ENCODE measurements at regions not wholly inside any gene's neighbourhood (a gene's known extent, or its start where the extent isn't known, plus 50 kb on each side); places are given as distances from the start of the nearest gene placed in this dataset.

DNA sequence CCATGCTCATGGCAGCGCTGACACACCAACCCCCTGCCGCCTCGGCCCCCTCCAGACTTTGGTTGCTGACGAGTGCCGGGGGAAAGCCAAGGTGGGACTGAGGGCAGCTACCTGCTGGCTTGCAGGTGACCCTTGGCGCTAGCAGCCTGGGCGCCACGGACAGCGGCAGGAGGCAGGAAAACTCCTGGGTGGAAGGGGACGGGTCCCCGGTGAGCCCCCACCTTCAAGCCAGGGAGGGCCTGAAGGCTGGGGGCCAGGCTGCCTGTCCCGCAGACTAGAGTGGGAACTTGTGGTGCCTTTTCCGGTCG, 226.7 kb downstream of the OTOR start:
- no peak for TF ChIP-seq CTCF (IDR thresholded peaks at IDR 0.05; ENCODE audit: insufficient read depth in 1 of 2, low read depth in 1 of 2, low read length in 1 of 2, severe bottlenecking in 1 of 2, unreplicated experiment in 1 of 2)

GRCh38 chr20:16975682-16976081, 227.5 kb downstream of the OTOR start:
- H3K27me3 Mint-ChIP-seq (ENCODE audit: insufficient read depth, unreplicated experiment), result peaks cover 7% of the 10 kb centered on the region
- H3K4me3 Mint-ChIP-seq (ENCODE audit: unreplicated experiment), result no peak overlapping the region
- H3K27me3 ChIP-seq (replicated peaks; ENCODE audit: control insufficient read depth, insufficient read depth, low read length), result no peaks in the 10 kb centered on the region
- ChIA-PET CTCF (no interaction called here), POLR2A (no interaction called here)
- H3K4me3 ChIP-seq (ENCODE audit: low read depth, low read length), result no peak overlapping the region
- no TSS peak for BruUV-seq (replicated peaks)
- no peaks in the 10 kb centered on the region for H3K4me1 ChIP-seq
- TF ChIP-seq CTCF (IDR thresholded peaks at IDR 0.05; ENCODE audit: insufficient read depth in 1 of 2, low read depth in 1 of 2, low read length in 1 of 2, severe bottlenecking in 1 of 2, unreplicated experiment in 1 of 2), result no peak
- DNase-seq, result no peak
- H3K9me3 ChIP-seq, result no peaks in the 10 kb centered on the region
- no peaks in the 10 kb centered on the region for H3K36me3 Mint-ChIP-seq (ENCODE audit: insufficient read depth, unreplicated experiment)
- H3K36me3 ChIP-seq (ENCODE audit: control insufficient read depth, insufficient read depth, low read length), result no peaks in the 10 kb centered on the region
- H3K27ac Mint-ChIP-seq (ENCODE audit: unreplicated experiment), result no peak overlapping the region
- no peaks in the 10 kb centered on the region for H3K9me3 Mint-ChIP-seq (ENCODE audit: unreplicated experiment)
- intact Hi-C loops (cut with micrococcal nuclease; ENCODE audit: unreplicated experiment), result loop anchor here (10.0 kb wide), 1 partner anchor 59 kb away; no protein-coding TSS in a partner anchor
- H3K4me1 Mint-ChIP-seq (ENCODE audit: low read depth, unreplicated experiment), result no peaks in the 10 kb centered on the region

More for the DNA sequence above, 226.7 kb downstream of the OTOR start:
- Histone ChIP-seq H3K27me3 (replicated peaks; ENCODE audit: control insufficient read depth, insufficient read depth, low read length) (no peaks in the 10 kb centered on the region), H3K36me3 (ENCODE audit: control insufficient read depth, insufficient read depth, low read length) (no peaks in the 10 kb centered on the region), H3K4me3 (ENCODE audit: low read depth, low read length) (no peak overlapping the region), H3K4me1 (no peaks in the 10 kb centered on the region), H3K9me3 (no peaks in the 10 kb centered on the region)
- intact Hi-C loops (cut with micrococcal nuclease; ENCODE audit: unreplicated experiment), result loop anchor here (10.0 kb wide), 1 partner anchor 60 kb away; no protein-coding TSS in a partner anchor
- no peak for DNase-seq
- no peaks in the 10 kb centered on the region for H3K36me3 Mint-ChIP-seq (ENCODE audit: insufficient read depth, unreplicated experiment)
- H3K27ac Mint-ChIP-seq (ENCODE audit: unreplicated experiment), result no peak overlapping the region
- ChIA-PET POLR2A (no interaction called here), CTCF (no interaction called here)
- H3K4me1 Mint-ChIP-seq (ENCODE audit: low read depth, unreplicated experiment), result no peaks in the 10 kb centered on the region
- no peak overlapping the region for H3K4me3 Mint-ChIP-seq (ENCODE audit: unreplicated experiment)
- H3K9me3 Mint-ChIP-seq (ENCODE audit: unreplicated experiment), result no peaks in the 10 kb centered on the region
- H3K27me3 Mint-ChIP-seq (ENCODE audit: insufficient read depth, unreplicated experiment), result peaks cover 11% of the 10 kb centered on the region
- no TSS peak for BruUV-seq (replicated peaks)

GRCh38 chr20:16978497-16978896, 230.3 kb downstream of the OTOR start:
- Histone ChIP-seq H3K9me3 (no peaks in the 10 kb centered on the region), H3K4me1 (no peaks in the 10 kb centered on the region), H3K4me3 (ENCODE audit: low read depth, low read length) (no peak overlapping the region), H3K36me3 (ENCODE audit: control insufficient read depth, insufficient read depth, low read length) (no peaks in the 10 kb centered on the region), H3K27me3 (replicated peaks; ENCODE audit: control insufficient read depth, insufficient read depth, low read length) (no peaks in the 10 kb centered on the region)
- intact Hi-C loops (cut with micrococcal nuclease; ENCODE audit: unreplicated experiment), result loop anchor here (10.0 kb wide), 1 partner anchor 56 kb away; no protein-coding TSS in a partner anchor
- H3K9me3 Mint-ChIP-seq (ENCODE audit: unreplicated experiment), result no peaks in the 10 kb centered on the region
- ChIA-PET CTCF (no interaction called here), POLR2A (no interaction called here)
- no peaks in the 10 kb centered on the region for H3K4me1 Mint-ChIP-seq (ENCODE audit: low read depth, unreplicated experiment)
- DNase-seq, result no peak
- no peak for TF ChIP-seq CTCF (IDR thresholded peaks at IDR 0.05; ENCODE audit: insufficient read depth in 1 of 2, low read depth in 1 of 2, low read length in 1 of 2, severe bottlenecking in 1 of 2, unreplicated experiment in 1 of 2)
- peaks cover 5% of the 10 kb centered on the region for H3K27me3 Mint-ChIP-seq (ENCODE audit: insufficient read depth, unreplicated experiment)
- no TSS peak for BruUV-seq (replicated peaks)
- H3K4me3 Mint-ChIP-seq (ENCODE audit: unreplicated experiment), result no peak overlapping the region
- no peaks in the 10 kb centered on the region for H3K36me3 Mint-ChIP-seq (ENCODE audit: insufficient read depth, unreplicated experiment)
- no peak overlapping the region for H3K27ac Mint-ChIP-seq (ENCODE audit: unreplicated experiment)

All from Caco-2 (cell line).